Neural cell (in vitro differentiated cells): ENCODE measurements at regions not wholly inside any gene's neighbourhood (a gene's known extent, or its start where the extent isn't known, plus 50 kb on each side); places are given as distances from the start of the nearest gene placed in this dataset.

Experiments
- CTCF ChIP-seq: fragments of 450-650 bp; IDR thresholded peaks from 2 replicates; pipeline ENCODE4 v1.5.1; 2014; ENCODE audit warnings: antibody characterized with exemption, mild to moderate bottlenecking, moderate library complexity; ENCODE audit not compliant: poor library complexity, severe bottlenecking
- EP300 ChIP-seq: fragments of 450-650 bp; conservative IDR thresholded peaks from 2 replicates; pipeline ENCODE4 v1.6.1; 2014; ENCODE audit warnings: antibody characterized with exemption, mild to moderate bottlenecking, moderate library complexity; ENCODE audit not compliant: poor library complexity, severe bottlenecking
- EZH2 ChIP-seq: fragments of 200-600, 300-800 bp; shearing (Covaris generic), sonication (generic); IDR thresholded peaks from 2 replicates; pipeline ENCODE4 v1.6.1; 2014; ENCODE audit warnings: antibody characterized with exemption, low read length, borderline replicate concordance, mild to moderate bottlenecking; ENCODE audit not compliant: insufficient read depth, poor library complexity, severe bottlenecking
- MXI1 ChIP-seq: fragments of 450-650 bp; conservative IDR thresholded peaks from 2 replicates; pipeline ENCODE4 v1.6.1; 2014; ENCODE audit warnings: antibody characterized with exemption, mild to moderate bottlenecking; ENCODE audit not compliant: poor library complexity, severe bottlenecking
- POLR2AphosphoS5 ChIP-seq: IDR thresholded peaks from 2 replicates; pipeline ENCODE4 v1.6.1; 2012

- no peak for TF ChIP-seq CTCF
- TF ChIP-seq POLR2AphosphoS5 = no peak
- TF ChIP-seq EP300 = no peak
- no peak for TF ChIP-seq MXI1
- TF ChIP-seq EZH2 = no peak
Measured at GRCh38 chr3:171967932-171968678, 71.3 kb upstream of the FNDC3B start.
